T-helper 17 cell (primary cell): ENCODE measurements at regions not wholly inside any gene's neighbourhood (a gene's known extent, or its start where the extent isn't known, plus 50 kb on each side); places are given as distances from the start of the nearest gene placed in this dataset.

Experiments used
- ATAC-seq: fragments of 150-1000 bp; cut with Tn5 transposase; 2 replicates; pipeline ENCODE4 v1.10.0; 2021; ENCODE audit warnings: mild to moderate bottlenecking, moderate library complexity
- DNase-seq, 3 donors: peaks; one replicate each; pipeline versions ENCODE4 v3.0.0 to v3.0.0-alpha.2; 2020 to 2021
- H3K9me3 ChIP-seq: one replicate; pipeline ENCODE4 v1.7.0; 2013; ENCODE audit warnings: low read length, mild to moderate bottlenecking; ENCODE audit not compliant: control insufficient read depth, poor library complexity, severe bottlenecking
- H3K27ac Mint-ChIP-seq: one replicate; pipeline ENCODE4 v1.8.0; 2022; ENCODE audit warnings: mild to moderate bottlenecking, moderate library complexity, mixed read lengths
- H3K27me3 Mint-ChIP-seq: one replicate; pipeline ENCODE4 v1.8.0; 2022; ENCODE audit warnings: mixed read lengths
- H3K36me3 Mint-ChIP-seq: one replicate; pipeline ENCODE4 v1.8.0; 2022; ENCODE audit warnings: low read depth, mixed read lengths
- H3K4me1 Mint-ChIP-seq: one replicate; pipeline ENCODE4 v1.8.0; 2022; ENCODE audit warnings: mild to moderate bottlenecking, mixed read lengths
- H3K4me3 Mint-ChIP-seq: one replicate; pipeline ENCODE4 v1.8.0; 2022; ENCODE audit warnings: mild to moderate bottlenecking, moderate library complexity, mixed read lengths

DNA sequence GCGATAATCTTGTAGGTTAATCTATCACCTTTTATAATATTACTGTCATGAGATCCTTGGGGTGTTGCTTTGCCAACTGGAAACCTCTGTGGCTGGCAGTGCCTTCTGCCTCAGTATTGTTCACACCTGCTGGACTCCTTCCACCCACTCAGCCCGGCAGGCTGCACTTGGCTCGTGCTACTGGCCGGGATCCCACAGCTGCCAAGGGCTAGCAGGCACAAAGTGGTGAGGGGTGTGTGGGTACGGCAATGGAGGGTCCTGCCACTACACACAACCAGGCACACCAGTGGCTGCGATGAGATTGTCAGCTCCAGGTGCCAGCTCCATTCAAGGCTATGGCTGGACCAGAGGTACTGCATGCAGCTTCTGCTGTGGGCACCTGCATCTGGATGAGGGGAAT, 191.2 kb upstream of the LYPLAL1 start:
- DNase-seq (no peak), ATAC-seq (no peak)
- no peaks in the 10 kb centered on the region for H3K9me3 ChIP-seq
- H3K4me3 Mint-ChIP-seq = no peak overlapping the region
- no peaks in the 10 kb centered on the region for H3K36me3 Mint-ChIP-seq
- H3K27me3 Mint-ChIP-seq = no peaks in the 10 kb centered on the region
- H3K4me1 Mint-ChIP-seq = no peaks in the 10 kb centered on the region
- H3K27ac Mint-ChIP-seq = no peak overlapping the region

GRCh38 chr1:218983433-218983832, 190.2 kb upstream of the LYPLAL1 start:
- H3K4me1 Mint-ChIP-seq = no peaks in the 10 kb centered on the region
- no peaks in the 10 kb centered on the region for H3K9me3 ChIP-seq
- no peaks in the 10 kb centered on the region for H3K27me3 Mint-ChIP-seq
- H3K4me3 Mint-ChIP-seq = no peak overlapping the region
- no peaks in the 10 kb centered on the region for H3K36me3 Mint-ChIP-seq
- DNase-seq = no peak
- no peak for ATAC-seq
- no peak overlapping the region for H3K27ac Mint-ChIP-seq

DNA sequence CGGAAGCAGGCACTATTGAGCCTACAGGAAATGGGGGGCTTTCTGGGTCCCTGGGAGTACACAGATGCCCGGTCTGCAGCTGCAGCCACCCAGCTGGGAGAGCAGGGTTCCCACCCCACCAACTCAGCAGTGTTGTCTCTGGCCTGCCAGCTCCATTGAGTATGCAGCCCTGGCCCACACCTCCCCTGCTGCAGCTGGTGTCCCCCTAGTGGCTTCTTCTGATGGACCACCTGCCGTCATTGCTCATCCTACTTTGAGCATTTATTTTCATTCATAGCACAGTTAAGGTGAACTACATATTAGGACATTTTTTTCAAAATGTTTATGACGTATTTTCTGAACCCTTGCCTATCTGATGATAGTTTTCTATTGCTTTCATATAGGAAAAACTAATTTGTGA, 189.8 kb upstream of the LYPLAL1 start:
- Mint-ChIP-seq H3K4me1 (no peaks in the 10 kb centered on the region), H3K4me3 (no peak overlapping the region), H3K27me3 (no peaks in the 10 kb centered on the region), H3K36me3 (no peaks in the 10 kb centered on the region), H3K27ac (no peak overlapping the region)
- ATAC-seq = no peak
- no peak for DNase-seq
- H3K9me3 ChIP-seq = no peaks in the 10 kb centered on the region

GRCh38 chr1:218985424-218985984, 188.2 kb upstream of the LYPLAL1 start:
- H3K4me1 Mint-ChIP-seq = no peaks in the 10 kb centered on the region
- H3K4me3 Mint-ChIP-seq = no peak overlapping the region
- no peaks in the 10 kb centered on the region for H3K9me3 ChIP-seq
- H3K27me3 Mint-ChIP-seq = no peaks in the 10 kb centered on the region
- no peaks in the 10 kb centered on the region for H3K36me3 Mint-ChIP-seq
- DNase-seq = no peak
- H3K27ac Mint-ChIP-seq = no peak overlapping the region
- no peak for ATAC-seq

DNA sequence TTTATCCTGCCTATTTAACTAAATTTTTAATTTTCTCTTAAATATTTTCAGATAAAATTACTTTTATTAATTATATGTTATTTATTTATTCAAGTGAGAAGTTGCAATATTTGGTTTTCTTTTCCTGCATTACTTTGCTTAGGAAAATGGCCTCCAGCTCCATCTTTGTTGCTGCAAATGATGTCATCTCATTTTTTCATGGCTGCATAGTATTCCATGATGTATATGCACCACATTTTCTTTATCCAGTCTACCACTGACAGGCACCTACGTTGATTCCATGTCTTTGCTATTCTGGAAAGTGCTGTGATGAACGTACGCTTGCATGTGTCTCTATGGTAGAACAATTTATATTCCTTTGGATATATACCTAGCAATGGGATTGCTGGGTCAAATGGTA, 186.9 kb upstream of the LYPLAL1 start:
- no peaks in the 10 kb centered on the region for H3K9me3 ChIP-seq
- Mint-ChIP-seq H3K36me3 (no peaks in the 10 kb centered on the region), H3K4me3 (no peak overlapping the region), H3K4me1 (no peaks in the 10 kb centered on the region), H3K27me3 (no peaks in the 10 kb centered on the region), H3K27ac (no peak overlapping the region)
- DNase-seq (no peak), ATAC-seq (no peak)

GRCh38 chr1:218990019-218990418, 183.7 kb upstream of the LYPLAL1 start:
- Mint-ChIP-seq H3K4me1 (no peaks in the 10 kb centered on the region), H3K27ac (no peak overlapping the region), H3K4me3 (no peak overlapping the region), H3K27me3 (no peaks in the 10 kb centered on the region), H3K36me3 (no peaks in the 10 kb centered on the region)
- DNase-seq = no peak
- no peak for ATAC-seq
- no peaks in the 10 kb centered on the region for H3K9me3 ChIP-seq

- Mint-ChIP-seq H3K4me1 (no peaks in the 10 kb centered on the region), H3K4me3 (no peak overlapping the region), H3K36me3 (no peaks in the 10 kb centered on the region), H3K27me3 (no peaks in the 10 kb centered on the region), H3K27ac (no peak overlapping the region)
- ATAC-seq (no peak), DNase-seq (no peak)
- no peaks in the 10 kb centered on the region for H3K9me3 ChIP-seq
These were observed 182.6 kb upstream of the LYPLAL1 start for GRCh38 chr1:218991089-218991488.

GRCh38 chr1:218994615-218995014, 179.1 kb upstream of the LYPLAL1 start:
- H3K4me1 Mint-ChIP-seq = no peaks in the 10 kb centered on the region
- no peak overlapping the region for H3K4me3 Mint-ChIP-seq
- ATAC-seq (no peak), DNase-seq (no peak)
- no peak overlapping the region for H3K27ac Mint-ChIP-seq
- H3K27me3 Mint-ChIP-seq = no peaks in the 10 kb centered on the region
- H3K36me3 Mint-ChIP-seq = no peaks in the 10 kb centered on the region
- no peaks in the 10 kb centered on the region for H3K9me3 ChIP-seq

DNA sequence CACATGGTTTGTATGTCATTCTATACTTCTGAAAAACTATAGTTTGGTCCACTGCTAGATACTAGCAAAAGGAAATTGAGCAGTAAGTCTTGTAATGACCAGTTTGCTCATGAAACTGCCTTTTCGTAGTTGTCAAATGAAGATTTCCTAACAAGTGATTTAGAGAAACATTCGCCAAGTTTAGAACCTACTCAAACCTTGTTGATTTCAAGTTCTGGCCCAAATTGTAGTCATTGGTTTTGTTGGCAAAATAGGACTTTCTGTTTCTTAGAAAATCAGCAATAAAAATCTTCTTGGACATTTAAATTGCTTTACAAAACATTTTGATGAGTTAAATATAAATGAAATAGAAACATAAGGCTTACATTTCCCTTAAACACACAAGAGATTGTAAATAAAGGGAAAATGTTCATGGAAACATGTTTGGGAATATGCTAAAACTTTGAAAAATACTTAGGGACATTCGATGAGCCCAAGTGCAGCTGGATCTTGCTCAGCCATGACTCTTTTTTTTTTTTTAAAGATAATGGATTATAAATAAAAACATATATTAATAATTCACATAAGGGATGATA, 178.5 kb upstream of the LYPLAL1 start:
- Mint-ChIP-seq H3K36me3 (no peaks in the 10 kb centered on the region), H3K4me3 (no peak overlapping the region), H3K27ac (no peak overlapping the region), H3K4me1 (no peaks in the 10 kb centered on the region), H3K27me3 (no peaks in the 10 kb centered on the region)
- ATAC-seq (no peak), DNase-seq (no peak)
- no peaks in the 10 kb centered on the region for H3K9me3 ChIP-seq

DNA sequence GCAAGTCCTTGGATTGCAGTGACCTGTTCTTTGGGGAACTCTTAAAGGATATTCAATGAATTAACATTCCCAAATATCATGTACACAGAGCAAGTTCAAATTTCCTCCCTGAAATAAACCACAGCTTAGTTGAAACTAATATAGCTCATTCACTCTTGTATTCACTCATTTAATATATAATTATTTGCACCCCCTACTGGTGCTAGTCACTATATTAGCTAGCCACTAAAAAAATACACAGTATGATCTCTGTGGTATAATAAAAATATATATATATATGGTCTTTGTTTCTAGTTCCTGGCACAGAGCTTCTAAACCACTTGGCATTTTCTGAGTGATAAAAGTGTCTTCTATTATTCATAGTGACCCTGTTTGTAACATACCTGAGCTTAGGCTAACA, 177.3 kb upstream of the LYPLAL1 start:
- H3K27ac Mint-ChIP-seq = no peak overlapping the region
- H3K36me3 Mint-ChIP-seq = no peaks in the 10 kb centered on the region
- no peaks in the 10 kb centered on the region for H3K27me3 Mint-ChIP-seq
- ATAC-seq = no peak
- DNase-seq = no peak
- no peaks in the 10 kb centered on the region for H3K4me1 Mint-ChIP-seq
- H3K4me3 Mint-ChIP-seq = no peak overlapping the region
- no peaks in the 10 kb centered on the region for H3K9me3 ChIP-seq

DNA sequence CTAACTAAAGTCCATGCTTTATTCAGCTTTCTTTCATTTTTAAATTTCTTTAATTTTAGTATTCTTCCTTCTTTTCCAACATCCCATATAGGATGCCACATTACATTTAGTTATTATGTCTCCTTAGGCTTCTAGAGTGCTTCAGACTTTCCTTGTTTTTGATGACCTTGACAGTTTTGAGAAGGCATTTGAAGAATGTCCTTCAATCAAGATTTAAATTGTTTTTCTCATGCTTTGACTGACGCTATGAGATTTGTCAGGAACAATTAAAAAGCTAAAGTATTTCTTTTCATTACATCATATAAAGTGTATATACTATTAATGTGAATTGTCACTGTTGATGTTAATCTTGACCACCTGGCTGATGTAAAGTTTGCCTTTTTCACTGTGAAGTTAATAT, 173.7 kb upstream of the LYPLAL1 start:
- DNase-seq (no peak), ATAC-seq (no peak)
- H3K27ac Mint-ChIP-seq = no peak overlapping the region
- H3K36me3 Mint-ChIP-seq = no peaks in the 10 kb centered on the region
- no peaks in the 10 kb centered on the region for H3K4me1 Mint-ChIP-seq
- no peak overlapping the region for H3K4me3 Mint-ChIP-seq
- H3K9me3 ChIP-seq = no peaks in the 10 kb centered on the region
- no peaks in the 10 kb centered on the region for H3K27me3 Mint-ChIP-seq

DNA sequence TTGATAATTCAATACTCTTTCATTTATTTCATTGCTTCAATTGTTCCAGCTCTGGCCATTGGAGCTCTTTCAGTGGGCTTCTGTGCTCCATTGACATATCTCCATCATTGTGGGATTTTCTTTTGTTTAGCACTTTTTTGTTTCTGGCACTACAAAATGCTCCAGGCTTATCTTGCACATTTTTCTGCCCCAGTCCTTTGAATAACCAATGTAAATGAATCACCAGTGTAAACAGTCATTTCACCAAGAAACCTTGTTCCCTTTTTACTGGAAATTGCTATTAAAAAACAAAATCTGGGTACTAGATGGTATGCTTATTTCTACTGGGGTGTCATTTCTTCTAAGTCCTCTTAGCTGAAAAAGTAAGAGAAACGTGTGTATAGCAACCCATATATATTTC, 173.0 kb upstream of the LYPLAL1 start:
- no peaks in the 10 kb centered on the region for H3K4me1 Mint-ChIP-seq
- H3K4me3 Mint-ChIP-seq = no peak overlapping the region
- no peaks in the 10 kb centered on the region for H3K36me3 Mint-ChIP-seq
- H3K27ac Mint-ChIP-seq = no peak overlapping the region
- no peaks in the 10 kb centered on the region for H3K9me3 ChIP-seq
- H3K27me3 Mint-ChIP-seq = no peaks in the 10 kb centered on the region
- no peak for ATAC-seq
- no peak for DNase-seq

GRCh38 chr1:219010720-219011119, 163.0 kb upstream of the LYPLAL1 start:
- no peak overlapping the region for H3K4me3 Mint-ChIP-seq
- no peak overlapping the region for H3K27ac Mint-ChIP-seq
- ATAC-seq = no peak
- H3K27me3 Mint-ChIP-seq = no peaks in the 10 kb centered on the region
- H3K9me3 ChIP-seq = no peaks in the 10 kb centered on the region
- H3K4me1 Mint-ChIP-seq = no peaks in the 10 kb centered on the region
- no peak for DNase-seq
- no peaks in the 10 kb centered on the region for H3K36me3 Mint-ChIP-seq

DNA sequence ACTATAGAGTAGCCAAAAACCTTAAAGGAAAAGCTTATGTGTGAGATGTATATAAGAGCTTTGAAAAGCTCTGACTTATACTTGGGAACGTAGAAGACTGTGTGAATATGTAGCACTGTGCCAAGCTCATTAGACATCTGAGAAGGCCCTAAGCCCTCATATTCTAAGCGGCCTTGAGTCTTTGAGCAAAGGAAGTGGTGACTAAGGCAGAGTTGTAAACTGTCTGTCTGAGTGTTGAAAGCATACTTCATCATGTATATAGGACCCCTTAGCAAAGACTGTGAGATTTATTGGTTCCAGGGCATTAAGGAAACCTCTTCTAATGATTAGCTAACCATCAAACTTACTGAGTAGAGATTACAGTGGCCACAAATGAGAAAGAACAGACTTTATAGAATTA, 153.3 kb upstream of the LYPLAL1 start:
- no peaks in the 10 kb centered on the region for H3K9me3 ChIP-seq
- Mint-ChIP-seq H3K27ac (no peak overlapping the region), H3K4me1 (no peaks in the 10 kb centered on the region), H3K4me3 (no peak overlapping the region), H3K27me3 (no peaks in the 10 kb centered on the region), H3K36me3 (no peaks in the 10 kb centered on the region)
- ATAC-seq (no peak), DNase-seq (no peak)
